IMR-90 (cell line): ENCODE measurements at regions not wholly inside any gene's neighbourhood (a gene's known extent, or its start where the extent isn't known, plus 50 kb on each side); places are given as distances from the start of the nearest gene placed in this dataset.

Experiments
- BHLHE40 ChIP-seq: fragments of 150-350 bp; IDR thresholded peaks from 2 replicates; pipeline ENCODE4 v1.6.1; 2016; ENCODE audit warnings: mild to moderate bottlenecking, low read depth, low read length
- CEBPB ChIP-seq: IDR thresholded peaks from 2 replicates; pipeline ENCODE4 v1.6.1; 2012; ENCODE audit warnings: low read depth, low read length, improper control_type of control experiment
- FOS ChIP-seq: fragments of 150-350 bp; IDR thresholded peaks from 2 replicates; pipeline ENCODE4 v1.6.1; 2016; ENCODE audit warnings: low read depth, low read length
- MAFK ChIP-seq: IDR thresholded peaks from 2 replicates; pipeline ENCODE4 v1.6.1; 2012; ENCODE audit warnings: low read depth, low read length, improper control_type of control experiment
- MAZ ChIP-seq: IDR thresholded peaks from 2 replicates; pipeline ENCODE4 v1.6.1; 2012; ENCODE audit warnings: low read depth, mild to moderate bottlenecking, low read length, improper control_type of control experiment, moderate library complexity, borderline replicate concordance
- MXI1 ChIP-seq: IDR thresholded peaks from 2 replicates; pipeline ENCODE4 v1.6.1; 2012; ENCODE audit warnings: low read depth, mild to moderate bottlenecking, low read length, moderate library complexity, borderline replicate concordance
- POLR2A ChIP-seq: IDR thresholded peaks from 2 replicates; pipeline ENCODE4 v1.6.1; 2012; ENCODE audit warnings: mild to moderate bottlenecking, low read depth, low read length
- RAD21 ChIP-seq: IDR thresholded peaks from 2 replicates; pipeline ENCODE4 v1.6.1; 2012; ENCODE audit warnings: low read length, improper control_type of control experiment
- RCOR1 ChIP-seq: IDR thresholded peaks from 2 replicates; pipeline ENCODE4 v1.6.1; 2012; ENCODE audit warnings: mild to moderate bottlenecking, low read length, improper control_type of control experiment; ENCODE audit not compliant: insufficient replicate concordance
- RFX5 ChIP-seq: IDR thresholded peaks from 2 replicates; pipeline ENCODE4 v1.8.0; 2012; ENCODE audit warnings: low read depth, mild to moderate bottlenecking, low read length, moderate library complexity
- SMC3 ChIP-seq: fragments of 150-350 bp; IDR thresholded peaks from 2 replicates; pipeline ENCODE4 v1.6.1; 2016; ENCODE audit warnings: low read depth, mild to moderate bottlenecking, antibody characterized with exemption, low read length, moderate library complexity
- USF2 ChIP-seq: fragments of 150-350 bp; IDR thresholded peaks from 2 replicates; pipeline ENCODE4 v1.6.1; 2017; ENCODE audit warnings: mild to moderate bottlenecking, antibody characterized with exemption, low read length, low read depth
- TF ChIP-seq, protein P1 (sequence below): fragments of 150-350 bp; IDR thresholded peaks from 2 replicates; pipeline ENCODE4 v1.6.1; 2016; ENCODE audit warnings: low read depth, mild to moderate bottlenecking, low read length, moderate library complexity, borderline replicate concordance
- TF ChIP-seq, protein P2 (sequence below): conservative IDR thresholded peaks from 2 replicates; pipeline ENCODE4 v1.5.1; 2012; ENCODE audit warnings: mild to moderate bottlenecking, low read depth, low read length, improper control_type of control experiment

- TF ChIP-seq MAFK = no peak
- TF ChIP-seq POLR2A = no peak
- TF ChIP-seq, protein P1, sequence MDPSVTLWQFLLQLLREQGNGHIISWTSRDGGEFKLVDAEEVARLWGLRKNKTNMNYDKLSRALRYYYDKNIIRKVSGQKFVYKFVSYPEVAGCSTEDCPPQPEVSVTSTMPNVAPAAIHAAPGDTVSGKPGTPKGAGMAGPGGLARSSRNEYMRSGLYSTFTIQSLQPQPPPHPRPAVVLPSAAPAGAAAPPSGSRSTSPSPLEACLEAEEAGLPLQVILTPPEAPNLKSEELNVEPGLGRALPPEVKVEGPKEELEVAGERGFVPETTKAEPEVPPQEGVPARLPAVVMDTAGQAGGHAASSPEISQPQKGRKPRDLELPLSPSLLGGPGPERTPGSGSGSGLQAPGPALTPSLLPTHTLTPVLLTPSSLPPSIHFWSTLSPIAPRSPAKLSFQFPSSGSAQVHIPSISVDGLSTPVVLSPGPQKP = no peak
- TF ChIP-seq, protein P2, sequence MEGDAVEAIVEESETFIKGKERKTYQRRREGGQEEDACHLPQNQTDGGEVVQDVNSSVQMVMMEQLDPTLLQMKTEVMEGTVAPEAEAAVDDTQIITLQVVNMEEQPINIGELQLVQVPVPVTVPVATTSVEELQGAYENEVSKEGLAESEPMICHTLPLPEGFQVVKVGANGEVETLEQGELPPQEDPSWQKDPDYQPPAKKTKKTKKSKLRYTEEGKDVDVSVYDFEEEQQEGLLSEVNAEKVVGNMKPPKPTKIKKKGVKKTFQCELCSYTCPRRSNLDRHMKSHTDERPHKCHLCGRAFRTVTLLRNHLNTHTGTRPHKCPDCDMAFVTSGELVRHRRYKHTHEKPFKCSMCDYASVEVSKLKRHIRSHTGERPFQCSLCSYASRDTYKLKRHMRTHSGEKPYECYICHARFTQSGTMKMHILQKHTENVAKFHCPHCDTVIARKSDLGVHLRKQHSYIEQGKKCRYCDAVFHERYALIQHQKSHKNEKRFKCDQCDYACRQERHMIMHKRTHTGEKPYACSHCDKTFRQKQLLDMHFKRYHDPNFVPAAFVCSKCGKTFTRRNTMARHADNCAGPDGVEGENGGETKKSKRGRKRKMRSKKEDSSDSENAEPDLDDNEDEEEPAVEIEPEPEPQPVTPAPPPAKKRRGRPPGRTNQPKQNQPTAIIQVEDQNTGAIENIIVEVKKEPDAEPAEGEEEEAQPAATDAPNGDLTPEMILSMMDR = no peak
- no peak for TF ChIP-seq RAD21
- no peak for TF ChIP-seq CEBPB
- TF ChIP-seq RFX5 = no peak
- TF ChIP-seq USF2 = no peak
- TF ChIP-seq RCOR1 = no peak
- no peak for TF ChIP-seq MXI1
- TF ChIP-seq MAZ = no peak
- no peak for TF ChIP-seq BHLHE40
- TF ChIP-seq SMC3 = no peak
- TF ChIP-seq FOS = no peak
Measured at GRCh38 chr3:118781839-118782238, 252.8 kb downstream of the IGSF11 start.
